ENCODE measurements at regions not wholly inside any gene's neighbourhood (a gene's known extent, or its start where the extent isn't known, plus 50 kb on each side); places are given as distances from the start of the nearest gene placed in this dataset.
"Not testable (repeated sequence)": the region's sequence is repeated elsewhere in the genome, so short reads cannot be mapped to it uniquely, and the experiment has no call there.

DNA sequence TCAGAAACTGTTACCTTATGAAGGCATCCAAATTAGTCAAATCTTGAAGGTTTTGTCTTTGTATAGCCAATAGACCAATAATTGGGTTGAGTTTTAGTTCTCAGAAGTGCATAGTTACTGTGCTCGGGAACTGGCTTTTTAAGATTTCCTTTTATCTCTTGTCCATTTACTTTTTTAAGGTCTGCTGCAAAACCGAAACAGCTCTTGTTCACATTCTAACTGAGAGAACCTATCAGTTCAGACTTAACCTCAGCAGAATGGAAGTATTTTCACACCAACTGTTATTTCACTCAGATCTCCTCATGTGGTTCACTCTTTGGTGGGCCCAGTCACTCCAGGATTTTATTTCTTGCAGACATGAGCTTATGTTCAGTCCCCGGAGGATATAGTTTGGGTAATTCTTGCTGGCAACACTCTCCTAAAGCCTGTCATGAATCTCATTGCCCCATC lies 55.5 kb downstream of the TPBG start:
- DNase-seq: no peak

DNA sequence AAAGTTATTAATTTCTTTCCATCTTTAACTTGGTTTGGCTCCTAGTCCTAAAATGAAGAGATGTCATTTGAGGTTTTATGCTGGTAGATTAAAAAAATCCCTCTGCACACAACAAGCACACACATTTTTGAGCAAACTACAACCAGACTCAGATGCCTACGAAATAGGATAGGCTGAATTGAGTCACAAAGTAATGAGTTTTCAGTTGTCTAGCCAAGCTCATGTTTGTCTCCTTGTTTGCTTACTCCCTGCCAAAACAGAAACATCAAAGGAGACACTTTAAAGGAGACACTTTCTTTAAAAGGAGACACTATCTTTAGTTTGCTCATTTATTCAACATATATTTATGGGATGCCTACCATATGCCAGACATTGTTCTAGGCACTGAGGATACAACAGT lies 56.2 kb downstream of the TPBG start:
- DNase-seq: no peak

DNA sequence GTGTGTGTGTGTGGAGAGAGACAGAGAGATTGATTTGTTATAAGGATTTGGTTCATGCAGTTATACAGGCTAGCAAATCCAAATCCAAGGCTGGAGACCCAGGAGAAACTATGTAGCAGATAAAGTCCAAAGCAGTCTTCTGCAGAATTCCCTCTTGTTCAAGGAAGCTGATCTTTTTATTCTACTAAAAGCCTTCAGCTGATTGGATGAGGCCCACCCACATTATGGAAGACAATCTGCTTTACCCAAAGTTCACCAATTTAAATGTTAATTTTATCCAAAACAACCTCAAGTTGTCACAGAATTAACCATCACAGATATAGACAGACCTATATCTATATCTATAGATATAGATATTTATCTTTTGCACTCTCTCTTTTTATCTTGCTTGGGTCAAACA lies 67.0 kb downstream of the TPBG start:
- no peak for DNase-seq

DNA sequence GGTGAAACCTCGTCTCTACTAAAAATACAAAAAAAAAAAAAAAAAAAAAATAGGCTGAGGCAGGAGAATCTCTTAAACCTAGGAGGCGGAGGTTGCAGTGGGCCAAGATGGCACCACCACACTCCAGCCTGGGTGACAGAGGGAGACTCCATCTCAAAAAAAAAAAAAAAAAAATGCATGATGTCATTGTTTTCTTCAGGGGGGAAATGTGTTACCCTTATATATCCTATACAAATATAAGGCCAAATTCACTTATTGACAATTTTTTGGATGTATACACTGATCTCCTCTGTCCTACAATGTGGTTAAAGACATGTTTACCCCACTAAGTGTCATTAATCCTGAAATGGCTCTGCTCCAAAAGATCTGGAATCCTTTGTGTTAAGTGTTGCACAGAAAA lies 73.1 kb downstream of the TPBG start:
- no peak for DNase-seq

DNA sequence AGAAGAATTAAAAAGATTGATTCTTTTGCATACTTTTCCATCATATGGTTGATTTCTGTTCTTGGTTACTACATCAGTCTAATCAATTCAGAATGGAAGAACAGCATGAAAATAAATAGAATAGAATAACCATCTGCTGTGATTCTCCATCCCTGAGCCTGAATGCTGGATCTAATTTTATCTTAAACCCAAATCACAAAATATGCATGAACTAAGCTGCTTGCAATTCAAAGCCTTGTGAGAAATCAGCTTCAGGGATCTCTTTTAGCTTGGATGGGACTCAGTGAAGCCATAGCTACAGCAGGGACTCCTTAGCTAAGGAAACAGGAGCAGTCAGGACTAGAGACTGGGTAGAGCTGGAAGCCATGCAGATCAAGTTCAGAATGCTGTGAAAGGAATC lies 74.1 kb downstream of the TPBG start:
- no peak for DNase-seq

DNA sequence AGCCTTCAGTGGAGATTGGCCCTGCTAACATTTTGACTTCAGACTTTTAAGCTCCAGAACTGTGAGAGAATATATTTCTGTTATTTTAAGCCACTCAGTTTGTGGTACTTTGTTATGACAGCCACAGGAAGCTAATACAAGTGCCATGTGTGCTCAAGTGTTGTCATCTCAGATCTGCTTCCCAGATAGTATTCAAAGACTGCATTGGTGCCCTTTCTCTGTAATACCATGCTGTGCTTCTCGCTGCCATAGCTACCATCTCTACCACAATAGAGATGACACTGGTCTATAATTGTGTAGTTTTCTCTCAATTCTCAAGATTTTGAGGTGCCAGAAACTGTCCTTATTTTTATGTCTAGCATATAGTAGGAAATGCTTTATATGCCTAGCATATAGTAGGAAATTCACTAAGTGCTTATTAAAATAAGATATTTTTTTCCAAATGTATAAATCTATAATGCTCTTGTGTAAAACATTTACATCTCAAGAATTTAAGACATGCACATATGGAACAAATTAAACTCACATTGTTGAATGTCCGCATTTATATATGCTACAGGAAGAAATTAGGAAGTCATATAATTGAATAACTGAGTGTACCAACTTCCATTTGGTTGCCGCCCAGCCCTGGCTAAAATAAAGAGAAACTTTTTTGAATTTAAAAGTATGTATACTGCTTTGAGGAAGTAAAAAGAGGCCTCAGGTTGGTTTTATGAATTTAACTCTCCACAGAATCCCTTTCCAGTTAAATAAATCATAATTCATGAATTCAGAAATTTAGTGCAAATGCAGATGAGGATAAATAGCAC lies 77.6 kb downstream of the TPBG start:
- no peak for DNase-seq

DNA sequence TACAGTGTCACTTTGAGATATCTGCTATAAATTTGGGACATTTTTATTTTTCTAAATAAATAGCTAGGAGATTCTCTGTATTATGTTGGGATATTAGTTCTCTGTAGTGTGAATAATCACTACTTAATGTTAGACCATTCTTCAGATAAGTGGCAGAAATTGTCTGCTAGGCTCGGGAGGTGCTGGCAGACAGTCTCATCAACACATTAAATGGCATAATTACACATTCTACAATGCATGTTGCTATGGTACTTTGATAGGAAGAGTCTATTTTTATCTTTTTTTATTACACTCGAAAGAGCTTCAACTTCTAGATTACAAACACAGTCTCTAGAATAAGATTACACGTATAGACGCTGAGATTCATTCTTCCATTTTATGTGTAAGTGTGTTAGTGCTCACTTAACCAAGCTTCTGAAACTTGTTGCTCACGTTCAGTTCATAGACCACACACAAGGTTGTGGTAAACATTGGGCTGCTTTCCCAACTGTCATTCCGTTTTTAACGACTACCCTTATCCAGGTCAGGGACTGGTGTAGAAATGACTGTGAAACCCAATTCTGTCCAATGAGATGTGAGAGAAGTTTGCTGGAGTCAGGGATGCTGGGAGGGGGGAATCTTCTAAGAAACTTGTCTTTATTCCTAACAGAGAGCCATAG lies 78.6 kb downstream of the TPBG start:
- DNase-seq: no peak

DNA sequence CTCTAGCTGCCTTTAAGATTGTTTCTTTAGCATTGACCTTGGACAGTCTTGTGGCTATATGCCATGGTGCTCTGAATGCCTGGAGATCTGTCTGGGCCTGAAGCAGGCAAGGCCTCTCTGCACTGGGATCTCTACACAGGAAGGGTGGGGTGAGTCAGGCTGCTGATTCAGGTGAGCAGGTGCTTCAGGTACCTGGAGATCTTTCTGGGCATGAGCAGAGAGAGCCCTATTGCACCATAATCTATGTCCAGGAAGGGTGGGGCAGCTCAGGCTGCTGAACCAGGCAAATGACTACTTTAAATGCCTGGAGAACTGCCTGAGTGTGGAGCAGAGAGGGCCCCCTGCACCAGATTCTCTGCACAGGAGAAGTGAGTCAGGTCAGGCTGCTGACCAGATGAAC lies 94.5 kb downstream of the TPBG start:
- no peak for DNase-seq

DNA sequence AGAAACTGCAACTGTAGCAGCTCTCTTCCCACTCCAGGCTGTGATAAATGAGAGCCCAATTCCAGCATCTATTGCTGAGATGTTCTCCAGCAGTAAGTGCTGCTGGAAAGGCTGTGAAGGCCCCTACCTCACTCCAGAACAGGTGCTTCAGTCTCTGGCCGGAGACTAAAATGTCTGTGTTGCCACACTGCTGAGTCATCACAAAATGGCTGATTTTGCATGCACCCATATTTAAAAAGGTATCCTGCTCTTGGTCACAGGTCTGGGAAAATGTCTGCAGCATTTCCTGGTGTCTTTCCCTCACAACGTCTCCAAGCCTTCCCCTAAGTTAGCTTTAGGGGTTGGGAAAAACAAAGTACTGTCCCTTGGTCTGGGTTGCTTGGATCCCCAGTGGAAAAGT lies 95.1 kb downstream of the TPBG start:
- DNase-seq: no peak

DNA sequence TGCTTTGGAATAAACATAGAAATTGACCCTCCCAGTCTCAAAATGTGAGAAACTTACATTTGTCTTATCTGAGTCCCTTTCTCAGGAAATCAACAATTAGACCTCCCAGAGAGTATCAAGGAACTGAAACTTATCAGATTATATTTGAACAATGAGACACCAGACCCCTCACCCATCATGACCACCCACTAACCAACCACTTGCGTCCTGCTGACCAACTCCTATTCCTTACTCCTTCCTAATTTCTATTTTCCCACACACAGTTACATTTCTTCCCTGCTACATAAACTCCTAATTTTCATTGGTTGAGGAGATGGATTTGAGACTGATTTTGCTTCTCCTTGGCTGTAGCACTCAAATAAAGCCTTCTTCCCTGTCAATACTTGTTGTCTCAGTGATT lies 97.9 kb downstream of the TPBG start:
- DNase-seq: no peak

DNA sequence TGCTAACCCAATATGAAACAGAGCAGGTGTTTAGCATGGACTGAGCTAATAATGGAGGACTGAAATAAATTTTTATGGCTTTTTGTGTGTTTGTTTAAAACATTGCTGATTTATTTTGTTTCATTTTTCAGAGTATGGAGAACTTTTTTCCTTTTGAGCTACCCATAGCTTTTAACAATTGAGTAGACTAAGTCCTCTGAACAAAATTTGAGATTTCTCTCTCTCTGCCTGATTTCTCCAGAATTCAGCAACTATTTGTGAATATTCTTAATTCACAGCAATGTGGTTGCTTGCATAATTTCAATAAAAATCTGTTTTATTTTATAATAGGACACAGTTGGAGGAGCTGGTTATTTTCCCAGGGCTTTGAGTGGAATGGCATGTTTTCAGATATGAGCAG lies 103.7 kb downstream of the TPBG start:
- DNase-seq: no peak

DNA sequence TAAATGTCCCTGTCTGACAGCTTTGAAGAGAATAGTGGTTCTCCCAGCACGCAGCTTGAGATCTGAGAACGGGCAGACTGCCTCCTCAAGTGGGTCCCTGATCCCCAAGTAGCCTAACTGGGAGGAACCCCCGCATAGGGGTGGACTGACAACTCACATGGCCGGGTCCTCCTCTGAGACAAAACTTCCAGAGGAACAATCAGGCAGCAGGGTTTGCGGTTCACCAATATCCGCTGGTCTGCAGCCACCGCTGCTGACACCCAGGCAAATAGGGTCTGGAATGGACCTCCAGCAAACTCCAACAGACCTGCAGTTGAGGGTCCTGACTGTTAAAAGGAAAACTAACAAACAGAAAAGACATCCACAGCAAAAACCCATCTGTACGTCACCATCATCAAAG lies 106.5 kb downstream of the TPBG start:
- not testable (repeated sequence) for DNase-seq

DNA sequence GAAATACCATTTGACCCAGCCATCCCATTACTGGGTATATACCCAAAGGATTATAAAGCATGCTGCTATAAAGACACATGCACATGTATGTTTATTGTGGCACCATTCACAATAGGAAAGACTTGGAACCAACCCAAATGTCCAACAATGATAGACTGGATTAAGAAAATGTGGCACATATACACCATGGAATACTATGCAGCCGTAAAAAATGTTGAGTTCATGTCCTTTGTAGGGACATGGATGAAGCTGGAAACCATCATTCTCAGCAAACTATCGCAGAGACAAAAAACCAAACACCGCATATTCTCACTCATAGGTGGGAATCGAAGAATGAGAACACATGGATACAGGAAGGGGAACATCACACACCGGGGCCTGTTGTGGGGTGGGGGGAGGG lies 111.5 kb downstream of the TPBG start:
- not testable (repeated sequence) for DNase-seq

DNA sequence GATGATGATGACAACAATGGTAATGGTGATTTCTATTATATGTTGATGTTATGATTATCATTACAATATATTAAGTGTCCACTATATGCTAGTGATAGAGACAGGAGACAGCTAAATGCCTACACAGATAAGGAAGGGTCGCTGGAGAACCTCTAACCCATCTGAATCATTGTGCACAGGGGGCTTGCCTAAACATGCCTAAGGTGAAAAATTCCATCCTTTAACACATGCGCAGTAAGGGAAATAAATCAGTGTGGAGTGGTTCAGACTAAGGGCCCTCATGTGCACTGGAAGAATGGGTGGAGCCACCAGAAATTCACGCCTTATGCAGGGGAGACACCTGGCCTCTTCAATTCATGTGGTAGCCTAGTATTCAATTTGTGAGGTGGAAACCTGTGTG lies 120.4 kb downstream of the TPBG start:
- DNase-seq: no peak

DNA sequence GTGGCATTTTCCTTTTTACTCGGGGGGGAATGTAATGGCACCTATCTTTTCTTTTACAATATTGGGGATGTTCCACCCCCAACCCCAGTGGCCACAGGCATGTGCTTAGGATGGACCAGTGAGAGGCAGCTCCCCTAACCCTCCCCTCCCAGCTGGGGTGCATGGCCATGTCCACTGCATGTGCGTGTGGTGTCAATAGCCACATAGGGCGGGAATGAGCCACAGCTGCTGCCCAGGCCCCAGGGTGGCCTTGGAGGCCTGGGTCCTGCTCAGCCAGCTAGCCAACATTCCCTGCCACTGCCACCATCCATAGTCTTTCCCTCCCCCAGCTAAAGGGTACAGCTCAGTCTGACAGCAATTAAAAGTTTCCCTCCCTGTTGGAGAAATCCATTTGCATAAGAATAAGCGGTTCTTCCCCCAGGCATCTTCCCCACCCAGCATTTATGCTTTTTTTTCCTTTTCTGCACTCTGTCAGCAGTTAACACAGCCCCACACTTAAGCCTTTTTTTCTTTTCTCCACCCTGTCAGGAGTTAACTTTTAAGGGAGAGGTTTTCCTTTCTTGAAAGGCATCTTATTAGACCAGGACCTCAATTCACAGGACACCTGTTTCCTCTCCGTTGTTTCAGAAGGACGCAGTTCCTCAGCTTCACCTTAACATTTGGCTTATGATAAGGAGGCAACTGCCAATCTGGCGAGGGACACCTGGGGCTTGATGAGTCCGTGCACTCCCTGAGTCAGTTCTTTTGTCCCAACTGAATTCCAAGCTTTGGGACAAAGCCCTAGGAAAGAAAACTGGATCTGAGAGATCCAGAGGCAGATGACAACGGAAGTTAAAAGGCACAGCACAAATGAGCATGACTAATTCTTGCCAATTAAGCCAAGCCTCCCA lies 121.4 kb downstream of the TPBG start:
- DNase-seq: no peak

DNA sequence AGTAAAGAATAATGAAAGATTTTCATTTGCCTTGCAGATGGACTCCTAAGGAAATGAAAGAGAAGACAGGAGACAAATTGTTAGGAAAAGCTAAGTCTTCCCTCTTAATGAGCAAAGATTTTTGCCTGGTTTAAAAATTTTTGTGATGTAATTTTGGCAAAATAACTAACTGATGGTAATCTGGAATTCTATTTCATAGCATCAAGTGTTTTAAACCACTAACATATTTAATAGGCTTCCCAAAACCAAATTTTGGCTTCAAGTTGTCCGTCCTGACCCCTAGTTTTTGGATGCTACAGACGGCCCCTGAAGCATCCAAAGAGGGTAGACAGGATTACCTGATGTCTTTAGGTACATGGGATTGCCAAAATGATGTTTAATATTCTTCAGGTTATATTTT lies 124.3 kb downstream of the TPBG start:
- DNase-seq: no peak

DNA sequence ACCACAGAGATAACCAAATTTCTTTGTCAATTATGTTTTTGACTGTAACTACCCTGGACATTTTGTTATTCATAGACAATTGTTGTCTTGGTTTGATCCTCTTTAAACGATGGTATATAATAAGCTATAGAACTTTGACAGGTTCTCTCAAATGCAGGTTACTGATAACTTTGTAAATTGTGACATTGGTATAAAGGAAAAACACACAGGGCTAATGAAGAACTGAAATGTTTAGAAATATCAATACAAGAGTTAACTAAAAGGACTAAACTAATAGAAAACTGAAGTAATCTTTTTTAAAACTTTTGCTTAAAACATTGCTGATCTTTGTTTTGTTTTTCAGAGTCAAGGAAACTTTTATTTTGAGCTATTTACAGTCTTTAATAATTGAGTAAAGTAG lies 124.8 kb downstream of the TPBG start:
- DNase-seq: no peak

DNA sequence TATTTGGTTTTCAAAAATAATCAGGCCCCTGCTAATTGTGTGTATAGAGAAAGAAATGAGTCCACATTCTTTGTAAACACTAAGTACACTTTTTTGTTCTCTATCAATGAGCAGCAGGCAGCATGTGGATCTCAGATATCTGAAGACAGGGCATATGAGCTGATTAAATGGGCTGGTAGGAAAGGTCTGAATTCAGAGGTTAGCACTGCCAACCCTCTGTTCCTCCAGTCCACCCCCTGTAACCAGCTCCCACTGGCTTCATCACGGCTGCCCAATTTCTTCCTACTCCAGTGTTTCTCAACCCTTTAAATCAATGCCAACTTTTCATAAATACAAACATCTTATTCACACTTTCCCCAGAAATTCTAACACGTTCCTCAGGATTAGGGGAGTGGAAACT lies 128.5 kb downstream of the TPBG start:
- no peak for DNase-seq

DNA sequence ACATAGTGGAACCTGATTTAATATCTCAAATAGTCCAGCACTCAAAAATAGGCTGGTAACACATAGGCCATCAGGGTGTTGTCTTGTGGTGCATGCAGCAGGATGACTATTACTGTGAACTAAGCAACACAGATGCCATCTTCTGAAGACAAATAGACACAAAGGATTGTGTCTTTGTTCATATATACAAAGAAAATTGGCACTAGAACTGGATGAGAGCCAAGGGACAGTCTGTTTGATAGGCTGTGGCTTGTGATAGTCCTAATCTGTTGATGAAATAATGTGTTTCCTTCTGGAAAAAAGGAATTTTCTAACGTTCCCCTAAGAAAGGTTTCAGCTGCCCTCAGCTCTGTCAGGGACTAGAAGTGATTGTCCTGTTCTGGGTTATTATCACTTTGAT lies 129.8 kb downstream of the TPBG start:
- no peak for DNase-seq

DNA sequence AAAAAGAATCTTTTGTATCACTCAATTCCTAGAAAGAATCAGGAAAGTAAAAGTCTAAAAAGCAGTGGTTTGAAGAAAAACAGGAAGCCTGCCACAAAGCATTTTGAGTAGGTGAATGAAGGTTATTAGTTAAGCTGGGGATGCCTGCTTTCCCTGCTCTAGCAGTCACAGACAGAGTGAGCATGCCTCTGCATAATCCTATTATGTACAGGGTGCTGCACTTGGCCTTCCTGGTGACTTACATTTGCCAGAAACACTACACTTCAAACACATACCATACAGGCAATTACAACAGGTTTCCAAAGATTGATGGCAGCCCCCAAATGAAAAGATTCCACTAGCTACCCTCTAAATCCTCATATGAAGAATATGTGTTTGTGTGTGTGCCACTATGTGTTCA lies 130.8 kb downstream of the TPBG start:
- DNase-seq: no peak

DNA sequence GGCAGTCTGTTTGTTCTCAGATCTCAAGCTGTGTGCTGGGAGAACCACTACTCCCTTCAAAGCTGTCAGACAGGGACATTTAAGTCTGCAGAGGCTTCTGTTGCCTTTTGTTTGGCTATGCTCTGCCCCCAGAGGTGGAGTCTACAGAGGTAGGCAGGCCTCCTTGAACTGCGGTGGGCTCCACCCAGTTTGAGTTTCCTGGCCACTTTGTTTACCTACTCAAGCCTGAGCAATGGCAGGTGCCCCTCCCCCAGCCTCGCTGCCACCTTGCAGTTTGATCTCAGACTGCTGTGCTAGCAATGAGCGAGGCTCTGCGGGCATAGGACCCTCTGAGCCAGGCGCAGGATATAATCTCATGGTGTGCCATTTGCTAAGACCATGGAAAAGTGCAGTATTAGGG lies 138.3 kb downstream of the TPBG start:
- not testable (repeated sequence) for DNase-seq

DNA sequence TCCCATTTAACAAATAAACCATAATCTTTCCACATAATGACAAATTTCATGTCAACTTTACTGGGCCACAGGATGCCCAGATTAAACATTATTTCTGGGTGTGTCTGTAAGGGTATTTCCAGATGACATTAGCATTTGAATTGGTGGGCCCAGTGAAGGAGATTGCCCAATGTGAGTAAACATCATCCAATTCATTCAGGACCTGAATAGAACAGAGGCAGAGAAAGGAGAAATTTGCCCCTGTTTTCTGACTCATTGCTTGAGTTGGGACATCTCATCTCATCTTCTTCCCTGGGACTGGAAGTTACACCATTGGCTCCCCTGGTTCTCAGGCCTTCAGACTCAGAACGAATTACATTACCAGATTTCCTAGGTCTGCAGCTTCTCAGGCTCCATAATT lies 142.9 kb downstream of the TPBG start:
- no peak for DNase-seq

DNA sequence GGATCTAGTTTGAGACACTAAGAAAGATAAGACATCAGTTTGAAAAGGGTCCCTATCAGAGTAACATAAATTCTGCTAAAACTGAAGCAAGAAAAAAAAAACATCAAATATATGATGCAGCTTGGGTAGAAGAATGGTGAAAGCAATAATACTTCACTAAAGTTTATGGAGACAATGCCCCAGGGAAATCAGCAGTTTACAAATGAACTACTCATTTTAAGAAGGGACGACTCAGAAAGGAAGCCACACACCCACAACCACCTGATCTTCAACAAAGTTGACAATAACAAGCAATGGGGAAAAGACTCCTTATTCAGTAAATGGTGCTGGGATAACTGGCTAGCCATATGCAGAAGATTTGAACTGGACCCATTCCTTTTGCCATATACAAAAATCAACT lies 143.5 kb downstream of the TPBG start:
- DNase-seq: no peak

DNA sequence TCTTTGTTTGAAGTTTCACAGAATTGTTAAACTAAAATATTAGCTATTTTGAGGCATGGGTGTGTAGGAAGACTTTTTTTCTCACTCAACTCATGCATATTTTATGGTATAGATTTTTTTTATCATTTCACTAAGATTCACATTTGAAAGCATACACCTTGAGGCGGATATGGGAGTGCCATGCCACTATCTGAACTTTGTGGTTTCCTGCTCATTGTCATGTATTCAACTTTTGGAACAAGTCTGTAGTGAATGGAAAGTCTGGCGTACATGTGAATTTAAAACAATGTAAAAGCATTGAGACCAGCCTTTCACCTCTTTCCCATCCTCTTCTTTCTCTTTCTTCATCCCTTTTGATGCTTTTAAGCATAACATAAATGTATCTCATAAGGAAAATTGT lies 147.9 kb downstream of the TPBG start:
- DNase-seq: no peak
